K562 (cell line): ENCODE measurements at regions not wholly inside any gene's neighbourhood (a gene's known extent, or its start where the extent isn't known, plus 50 kb on each side); places are given as distances from the start of the nearest gene placed in this dataset.

Experiments
- ATAC-seq: fragments of 200-7000 bp; cut with Tn5 transposase; 3 replicates; pipeline ENCODE4 v1.9.1; 2020; ENCODE audit warnings: moderate library complexity
- BruUV-seq: library from RNA; stranded (reverse); fragments of 400-500 nt; replicated peaks from 2 replicates; lab custom pipeline; 2021; lab: Mats Ljungman, UMichigan
- CTCF ChIA-PET: fragments of 300-600 bp; formaldehyde crosslinking; extraction: SDS; loops from one replicate; lab custom pipeline; 2021; ENCODE audit warnings: low intra/inter-chr PET ratio; lab: Yijun Ruan, JAX
- POLR2A ChIA-PET: fragments of 300-600, 350-650 bp; sonication (Branson Sonifier 250); formaldehyde crosslinking; extraction: SDS; loops from one replicate; lab custom pipeline; 2021; ENCODE audit warnings: antibody characterized with exemption, inconsistent platforms; lab: Yijun Ruan, JAX
- DNase-seq, 4 experiments: peaks; one replicate each; pipeline versions ENCODE4 v3.0.0 to v3.0.0-alpha.2; 2011 to 2018; ENCODE audit warnings: low spot score in 3 of 4, mixed read lengths in 3 of 4; ENCODE audit errors: extremely low read depth in 1 of 4
- FAIRE-seq: peaks from 2 replicates; lab custom pipeline; 2011; peaks lifted over from hg19 to GRCh38; lab: Jason Lieb, UNC
- H2AFZ ChIP-seq: 2 replicates; pipeline ENCODE4 v1.6.0; 2011; ENCODE audit warnings: low read depth, low read length, control low read depth, inconsistent platforms
- H3K27ac ChIP-seq: fragments of 200-600 bp; 3 replicates; pipeline ENCODE4 v1.8.0; 2011; ENCODE audit warnings: low read depth, mild to moderate bottlenecking, control low read depth, inconsistent platforms, low read length, moderate library complexity, mixed read lengths; ENCODE audit errors: extremely low read depth
- H3K27me3 ChIP-seq, 2 experiments: fragments of 300-600 bp in 1 of 2; 2 replicates in 1 of 2; 3 replicates in 1 of 2; pipeline versions ENCODE4 v1.6.0 to v1.8.0; 2011; ENCODE audit warnings: inconsistent platforms in 2 of 2, low read length in 2 of 2, mild to moderate bottlenecking in 1 of 2, mixed read lengths in 1 of 2, moderate library complexity in 1 of 2; ENCODE audit not compliant: control insufficient read depth in 2 of 2, insufficient read depth in 2 of 2
- H3K36me3 ChIP-seq: fragments of 300-600 bp; 3 replicates; pipeline ENCODE4 v1.8.0; 2011; ENCODE audit warnings: mild to moderate bottlenecking, low read length, inconsistent platforms; ENCODE audit not compliant: control insufficient read depth, insufficient read depth
- H3K4me1 ChIP-seq, 2 experiments: fragments of 200-600 bp in 1 of 2; replicated peaks in 1 of 2; 2 replicates in 1 of 2; 3 replicates in 1 of 2; pipeline versions ENCODE4 v1.5.1 to v1.8.0; 2011; ENCODE audit warnings: inconsistent platforms in 2 of 2, low read length in 2 of 2, mild to moderate bottlenecking in 1 of 2, mixed read lengths in 1 of 2, moderate library complexity in 1 of 2; ENCODE audit not compliant: control insufficient read depth in 2 of 2, insufficient read depth in 2 of 2
- H3K4me2 ChIP-seq: 2 replicates; pipeline ENCODE4 v1.6.1; 2011; ENCODE audit warnings: low read length, control low read depth, inconsistent platforms, mixed read lengths; ENCODE audit not compliant: insufficient read depth
- H3K4me3 ChIP-seq: fragments of 200-600 bp; sonication (generic), shearing (Covaris generic); 2 replicates; pipeline ENCODE4 v1.5.1; 2016; ENCODE audit warnings: control low read depth, inconsistent platforms
- H3K79me2 ChIP-seq: fragments of 200-600 bp; 3 replicates; pipeline ENCODE4 v1.8.0; 2011; ENCODE audit warnings: low read length, inconsistent platforms; ENCODE audit not compliant: control insufficient read depth, insufficient read depth
- H3K9ac ChIP-seq, 2 experiments: 2 replicates each; pipeline versions ENCODE4 v1.6.0 to v1.6.1; 2011; ENCODE audit warnings: low read depth in 2 of 2, low read length in 2 of 2, control low read depth in 1 of 2, inconsistent platforms in 1 of 2, mild to moderate bottlenecking in 1 of 2, mixed read lengths in 1 of 2; ENCODE audit not compliant: insufficient read depth in 1 of 2
- H3K9me1 ChIP-seq: one replicate; pipeline ENCODE4 v1.6.0; 2011; ENCODE audit warnings: inconsistent platforms, mild to moderate bottlenecking, low read length, moderate library complexity; ENCODE audit not compliant: control insufficient read depth, insufficient read depth
- H3K9me3 ChIP-seq: replicated peaks from 2 replicates; pipeline ENCODE4 v1.5.1; 2011; ENCODE audit warnings: low read depth, low read length, inconsistent platforms; ENCODE audit not compliant: control insufficient read depth, insufficient read depth
- H4K20me1 ChIP-seq: replicated peaks from 2 replicates; pipeline ENCODE4 v1.6.1; 2011; ENCODE audit warnings: low read length, inconsistent platforms, mixed read lengths; ENCODE audit not compliant: control insufficient read depth, insufficient read depth
- ARHGAP35 ChIP-seq: fragments of 450-650 bp; IDR thresholded peaks from 2 replicates; pipeline ENCODE4 v1.6.1; 2018; ENCODE audit not compliant: partially characterized antibody
- ATF7 ChIP-seq: fragments of 450-650 bp; IDR thresholded peaks from 2 replicates; pipeline ENCODE4 v1.7.1; 2014; ENCODE audit warnings: mild to moderate bottlenecking, moderate library complexity
- FOXA1 ChIP-seq: fragments of 450-650 bp; IDR thresholded peaks from 2 replicates; pipeline ENCODE4 v1.6.1; 2016; ENCODE audit warnings: mild to moderate bottlenecking, borderline replicate concordance
- FOXK1 ChIP-seq: sonication (generic); formaldehyde crosslinking; IDR thresholded peaks from 2 replicates; pipeline ENCODE4 v1.8.0; 2022; ENCODE audit warnings: missing genetic modification reagents, mild to moderate bottlenecking, borderline replicate concordance
- GABPB2 ChIP-seq: fragments of 250-450 bp; sonication (Bioruptor Pico); conservative IDR thresholded peaks from 2 replicates; pipeline ENCODE4 v1.5.1; 2021; ENCODE audit warnings: mild to moderate bottlenecking
- GTF3C2 ChIP-seq: IDR thresholded peaks from 3 replicates; pipeline ENCODE4 v1.6.1; 2011; ENCODE audit warnings: borderline replicate concordance, mild to moderate bottlenecking, moderate library complexity; ENCODE audit not compliant: insufficient read length; ENCODE audit errors: extremely low read depth
- KDM5B ChIP-seq: fragments of 200-600 bp; sonication (generic); IDR thresholded peaks from 2 replicates; pipeline ENCODE4 v1.6.1; 2012; ENCODE audit warnings: low read depth, mild to moderate bottlenecking, moderate library complexity, low read length, control low read depth, inconsistent platforms; ENCODE audit not compliant: insufficient replicate concordance
- KLF16 ChIP-seq: IDR thresholded peaks from 2 replicates; pipeline ENCODE4 v1.6.1; 2016; ENCODE audit warnings: antibody characterized with exemption
- PHF21A ChIP-seq: fragments of 450-650 bp; IDR thresholded peaks from 2 replicates; pipeline ENCODE4 v1.6.1; 2017; ENCODE audit warnings: low read depth, borderline replicate concordance
- RBM39 ChIP-seq: fragments of 200-400 bp; formaldehyde crosslinking; optimal IDR thresholded peaks from 2 replicates; pipeline ENCODE3; 2018; ENCODE audit warnings: low read depth, low read length
- SNIP1 ChIP-seq: fragments of 450-650 bp; IDR thresholded peaks from 2 replicates; pipeline ENCODE4 v1.7.1; 2017; ENCODE audit warnings: low read depth, mild to moderate bottlenecking
- ZFP36 ChIP-seq: fragments of 150-350 bp; IDR thresholded peaks from 2 replicates; pipeline ENCODE4 v1.6.1; 2018; ENCODE audit warnings: low read length, low read depth; ENCODE audit not compliant: partially characterized antibody
- ZNF121 ChIP-seq: sonication (generic); formaldehyde crosslinking; conservative IDR thresholded peaks from 2 replicates; pipeline ENCODE4 v1.8.0; 2022; ENCODE audit warnings: missing genetic modification reagents
- WGBS: fragments of 100-300 bp; shearing (Covaris generic); methylation state at CpG from one replicate; pipeline ENCODE4 v1.1.6; 2016; ENCODE audit warnings: low coverage, mixed read lengths; ENCODE audit not compliant: insufficient coverage; ENCODE audit errors: missing lambda C conversion rate; 5-methylcytosine and 5-hydroxymethylcytosine counted together
- in situ Hi-C: fragments of 300-500 bp; cut with MboI; formaldehyde crosslinking; loops from 4 replicates; pipeline ENCODE4 v1.15.0; 2018; ENCODE audit warnings: inconsistent platforms, mixed read lengths
- intact Hi-C: fragments of 100-400 bp; cut with micrococcal nuclease; formaldehyde crosslinking; loops from 2 replicates; pipeline ENCODE4 v1.14.2; 2022

- TF ChIP-seq GTF3C2 (no peak), RBM39 (no peak), ARHGAP35 (no peak)
Measured at GRCh38 chr12:105947906-105948305, 190.8 kb downstream of the NUAK1 start (continued).

GRCh38 chr12:105948331-105948730 is 190.4 kb downstream of the NUAK1 start:
- Histone ChIP-seq H3K79me2 (no peaks in the 10 kb centered on the region), H3K9me3 (no peaks in the 10 kb centered on the region), H4K20me1 (no peaks in the 10 kb centered on the region), H3K9ac (no peak overlapping the region), H3K9me1 (no peaks in the 10 kb centered on the region), H3K36me3 (no peaks in the 10 kb centered on the region), H3K27ac (no peak overlapping the region), H3K4me3 (no peak overlapping the region), H2AFZ (no peak overlapping the region), H3K27me3 (no peaks in the 10 kb centered on the region), H3K4me2 (no peak overlapping the region), H3K4me1 (no peaks in the 10 kb centered on the region; a peak in 1 of 5 replicates)
- ATAC-seq (no peak), DNase-seq (no peak), FAIRE-seq (no peak)
- whole genome bisulfite sequencing: 14% methylated on average over 4 of the region's 4 CpGs
- POLR2A ChIA-PET: interaction anchor here (0.8 kb wide), 1 partner anchor 32 kb away, joined by 3 read pairs; no protein-coding TSS in a partner anchor
- intact Hi-C loops: loop anchor here (10.0 kb wide), 1 partner anchor 186 kb away; the partner anchor contains the start of gene NUAK1
- TF ChIP-seq KDM5B: no peak
- no peak for TF ChIP-seq KLF16
- TF ChIP-seq ZNF121: no peak
- TF ChIP-seq ZFP36: no peak
- TF ChIP-seq FOXA1: no peak
- TF ChIP-seq PHF21A: no peak
- no peak for TF ChIP-seq FOXK1 (CRISPR knock-in tag)
- no peak for TF ChIP-seq SNIP1
- TF ChIP-seq GABPB2 (CRISPR knock-in tag): no peak
- no peak for TF ChIP-seq ATF7
- no TSS peak for BruUV-seq
- CTCF ChIA-PET: no interaction called here
- in situ Hi-C loops: no loop called here
